ENCODE measurements at regions not wholly inside any gene's neighbourhood (a gene's known extent, or its start where the extent isn't known, plus 50 kb on each side); places are given as distances from the start of the nearest gene placed in this dataset.
"Not testable (repeated sequence)": the region's sequence is repeated elsewhere in the genome, so short reads cannot be mapped to it uniquely, and the experiment has no call there.

GRCh38 chr9:6160579-6160978, 55.0 kb upstream of the IL33 start:
- Histone ChIP-seq H3K27me3 (ENCODE audit: control insufficient read depth, insufficient read depth, low read length) (no peaks in the 10 kb centered on the region), H3K4me1 (ENCODE audit: control insufficient read depth, insufficient read depth, low read length) (no peaks in the 10 kb centered on the region), H3K4me3 (ENCODE audit: low read depth, low read length) (no peak overlapping the region), H3K36me3 (ENCODE audit: control insufficient read depth, insufficient read depth, low read length) (no peaks in the 10 kb centered on the region), H3K27ac (ENCODE audit: low read depth, low read length) (no peak overlapping the region), H3K9me3 (ENCODE audit: control insufficient read depth, insufficient read depth, low read length) (peaks cover 3% of the 10 kb centered on the region)
- DNase-seq (ENCODE audit: low read depth in 4 of 6, low spot score in 6 of 6) = no peak

- WGBS (ENCODE audit: insufficient coverage) = no CpG with 5 or more reads among the region's 2 CpGs
Observed at GRCh38 chr9:6153425-6153824, 62.2 kb upstream of the IL33 start.

GRCh38 chr9:6152788-6153187, 62.8 kb upstream of the IL33 start:
- H3K4me1 ChIP-seq (ENCODE audit: control insufficient read depth, insufficient read depth, low read length) = no peaks in the 10 kb centered on the region
- no peak overlapping the region for H3K4me3 ChIP-seq (ENCODE audit: low read depth, low read length)
- no peak for DNase-seq (ENCODE audit: low read depth in 4 of 6, low spot score in 6 of 6)
- H3K36me3 ChIP-seq (ENCODE audit: control insufficient read depth, insufficient read depth, low read length) = no peaks in the 10 kb centered on the region
- H3K9me3 ChIP-seq (ENCODE audit: control insufficient read depth, insufficient read depth, low read length) = peaks cover 2% of the 10 kb centered on the region
- no peaks in the 10 kb centered on the region for H3K27me3 ChIP-seq (ENCODE audit: control insufficient read depth, insufficient read depth, low read length)
- no CpG with 5 or more reads among the region's 4 CpGs for WGBS (ENCODE audit: insufficient coverage)
- H3K27ac ChIP-seq (ENCODE audit: low read depth, low read length) = no peak overlapping the region

More at GRCh38 chr9:6153425-6153824, 62.2 kb upstream of the IL33 start:
- no peak overlapping the region for H3K27ac ChIP-seq (ENCODE audit: low read depth, low read length)
- H3K27me3 ChIP-seq (ENCODE audit: control insufficient read depth, insufficient read depth, low read length) = no peaks in the 10 kb centered on the region
- H3K9me3 ChIP-seq (ENCODE audit: control insufficient read depth, insufficient read depth, low read length) = peaks cover 2% of the 10 kb centered on the region
- H3K4me1 ChIP-seq (ENCODE audit: control insufficient read depth, insufficient read depth, low read length) = no peaks in the 10 kb centered on the region
- DNase-seq (ENCODE audit: low read depth in 4 of 6, low spot score in 6 of 6) = no peak
- no peaks in the 10 kb centered on the region for H3K36me3 ChIP-seq (ENCODE audit: control insufficient read depth, insufficient read depth, low read length)
- no peak overlapping the region for H3K4me3 ChIP-seq (ENCODE audit: low read depth, low read length)

- Histone ChIP-seq H3K4me3 (ENCODE audit: low read depth, low read length) (no peak overlapping the region), H3K36me3 (ENCODE audit: control insufficient read depth, insufficient read depth, low read length) (no peaks in the 10 kb centered on the region), H3K27ac (ENCODE audit: low read depth, low read length) (no peak overlapping the region), H3K27me3 (ENCODE audit: control insufficient read depth, insufficient read depth, low read length) (no peaks in the 10 kb centered on the region), H3K9me3 (ENCODE audit: control insufficient read depth, insufficient read depth, low read length) (peaks cover 2% of the 10 kb centered on the region), H3K4me1 (ENCODE audit: control insufficient read depth, insufficient read depth, low read length) (no peaks in the 10 kb centered on the region)
- no peak for DNase-seq (ENCODE audit: low read depth in 4 of 6, low spot score in 6 of 6)
- no CpG with 5 or more reads among the region's 2 CpGs for WGBS (ENCODE audit: insufficient coverage)
Observed at GRCh38 chr9:6150483-6150882, 65.1 kb upstream of the IL33 start.

GRCh38 chr9:6149315-6149714, 66.3 kb upstream of the IL33 start:
- H3K27me3 ChIP-seq (ENCODE audit: control insufficient read depth, insufficient read depth, low read length) = no peaks in the 10 kb centered on the region
- no peaks in the 10 kb centered on the region for H3K4me1 ChIP-seq (ENCODE audit: control insufficient read depth, insufficient read depth, low read length)
- no peak overlapping the region for H3K4me3 ChIP-seq (ENCODE audit: low read depth, low read length)
- H3K36me3 ChIP-seq (ENCODE audit: control insufficient read depth, insufficient read depth, low read length) = no peaks in the 10 kb centered on the region
- H3K9me3 ChIP-seq (ENCODE audit: control insufficient read depth, insufficient read depth, low read length) = peaks cover 2% of the 10 kb centered on the region
- no peak overlapping the region for H3K27ac ChIP-seq (ENCODE audit: low read depth, low read length)
- no peak for DNase-seq (ENCODE audit: low read depth in 4 of 6, low spot score in 6 of 6)
- WGBS (ENCODE audit: insufficient coverage) = 89% methylated on average over 7 of the region's 9 CpGs

GRCh38 chr9:6147846-6148245, 67.8 kb upstream of the IL33 start:
- 92% methylated on average over 2 of the region's 4 CpGs for WGBS (ENCODE audit: insufficient coverage)
- H3K27me3 ChIP-seq (ENCODE audit: control insufficient read depth, insufficient read depth, low read length) = no peaks in the 10 kb centered on the region
- H3K9me3 ChIP-seq (ENCODE audit: control insufficient read depth, insufficient read depth, low read length) = peaks cover 2% of the 10 kb centered on the region
- H3K27ac ChIP-seq (ENCODE audit: low read depth, low read length) = no peak overlapping the region
- H3K4me3 ChIP-seq (ENCODE audit: low read depth, low read length) = no peak overlapping the region
- H3K4me1 ChIP-seq (ENCODE audit: control insufficient read depth, insufficient read depth, low read length) = no peaks in the 10 kb centered on the region
- no peaks in the 10 kb centered on the region for H3K36me3 ChIP-seq (ENCODE audit: control insufficient read depth, insufficient read depth, low read length)
- no peak for DNase-seq (ENCODE audit: low read depth in 4 of 6, low spot score in 6 of 6)

GRCh38 chr9:6144947-6145346, 70.7 kb upstream of the IL33 start:
- Histone ChIP-seq H3K4me1 (ENCODE audit: control insufficient read depth, insufficient read depth, low read length) (no peaks in the 10 kb centered on the region), H3K4me3 (ENCODE audit: low read depth, low read length) (no peak overlapping the region), H3K36me3 (ENCODE audit: control insufficient read depth, insufficient read depth, low read length) (no peaks in the 10 kb centered on the region), H3K27ac (ENCODE audit: low read depth, low read length) (no peak overlapping the region), H3K27me3 (ENCODE audit: control insufficient read depth, insufficient read depth, low read length) (no peaks in the 10 kb centered on the region), H3K9me3 (ENCODE audit: control insufficient read depth, insufficient read depth, low read length) (peaks cover 2% of the 10 kb centered on the region)
- WGBS (ENCODE audit: insufficient coverage) = no CpG with 5 or more reads among the region's 1 CpG
- no peak for DNase-seq (ENCODE audit: low read depth in 4 of 6, low spot score in 6 of 6)

- H3K27ac ChIP-seq (ENCODE audit: low read depth, low read length) = no peak overlapping the region
- H3K27me3 ChIP-seq (ENCODE audit: control insufficient read depth, insufficient read depth, low read length) = no peaks in the 10 kb centered on the region
Observed at GRCh38 chr9:6142799-6143454, 72.7 kb upstream of the IL33 start.

GRCh38 chr9:6135780-6136179, 79.8 kb upstream of the IL33 start:
- H3K4me3 ChIP-seq (ENCODE audit: low read depth, low read length); DNase-seq (ENCODE audit: low read depth in 4 of 6, low spot score in 6 of 6): not testable (repeated sequence)
- WGBS (ENCODE audit: insufficient coverage) = 96% methylated on average over 13 of the region's 25 CpGs

More at GRCh38 chr9:6142799-6143454, 72.7 kb upstream of the IL33 start:
- H3K9me3 ChIP-seq (ENCODE audit: control insufficient read depth, insufficient read depth, low read length) = no peaks in the 10 kb centered on the region
- H3K4me3 ChIP-seq (ENCODE audit: low read depth, low read length) = no peak overlapping the region
- no peak for DNase-seq (ENCODE audit: low read depth in 4 of 6, low spot score in 6 of 6)
- no peaks in the 10 kb centered on the region for H3K4me1 ChIP-seq (ENCODE audit: control insufficient read depth, insufficient read depth, low read length)
- H3K36me3 ChIP-seq (ENCODE audit: control insufficient read depth, insufficient read depth, low read length) = no peaks in the 10 kb centered on the region

GRCh38 chr9:6134661-6135180, 80.9 kb upstream of the IL33 start:
- no peaks in the 10 kb centered on the region for H3K27me3 ChIP-seq (ENCODE audit: control insufficient read depth, insufficient read depth, low read length)
- H3K27ac ChIP-seq (ENCODE audit: low read depth, low read length) = no peak overlapping the region
- DNase-seq (ENCODE audit: low read depth in 4 of 6, low spot score in 6 of 6) = no peak
- H3K4me3 ChIP-seq (ENCODE audit: low read depth, low read length) = no peak overlapping the region
- no peaks in the 10 kb centered on the region for H3K4me1 ChIP-seq (ENCODE audit: control insufficient read depth, insufficient read depth, low read length)
- WGBS (ENCODE audit: insufficient coverage) = no CpG with 5 or more reads among the region's 2 CpGs
- H3K36me3 ChIP-seq (ENCODE audit: control insufficient read depth, insufficient read depth, low read length) = no peaks in the 10 kb centered on the region
- H3K9me3 ChIP-seq (ENCODE audit: control insufficient read depth, insufficient read depth, low read length) = no peaks in the 10 kb centered on the region

More at GRCh38 chr9:6135780-6136179, 79.8 kb upstream of the IL33 start:
- not testable (repeated sequence) for H3K36me3 ChIP-seq (ENCODE audit: control insufficient read depth, insufficient read depth, low read length); H3K27me3 ChIP-seq (ENCODE audit: control insufficient read depth, insufficient read depth, low read length); H3K4me1 ChIP-seq (ENCODE audit: control insufficient read depth, insufficient read depth, low read length); H3K27ac ChIP-seq (ENCODE audit: low read depth, low read length); H3K9me3 ChIP-seq (ENCODE audit: control insufficient read depth, insufficient read depth, low read length)

All from spinal cord (tissue), 9 donors.